Aorta (tissue), 5 donors: ENCODE measurements at regions not wholly inside any gene's neighbourhood (a gene's known extent, or its start where the extent isn't known, plus 50 kb on each side); places are given as distances from the start of the nearest gene placed in this dataset.
"Not testable (repeated sequence)": the region's sequence is repeated elsewhere in the genome, so short reads cannot be mapped to it uniquely, and the experiment has no call there.

Source experiments
- ATAC-seq: fragments of 200-7000 bp; cut with Tn5 transposase; one replicate; pipeline ENCODE4 v1.9.1; 2022; ENCODE audit warnings: moderate library complexity; ENCODE audit not compliant: low FRiP score
- DNase-seq, 2 donors: peaks; one replicate each; pipeline ENCODE4 v3.0.0-alpha.2; 2020
- H3K27ac ChIP-seq, 2 donors: one replicate each; pipeline ENCODE4 v1.5.1; 2013; ENCODE audit warnings: low read length in 2 of 2, mild to moderate bottlenecking in 2 of 2, moderate library complexity in 2 of 2, control low read depth in 1 of 2, inconsistent platforms in 1 of 2, low read depth in 1 of 2
- H3K27me3 ChIP-seq, 2 donors: one replicate each; pipeline ENCODE4 v1.6.1; 2013; ENCODE audit warnings: control low read depth in 1 of 2, low read length in 1 of 2, mild to moderate bottlenecking in 1 of 2, moderate library complexity in 1 of 2; ENCODE audit not compliant: insufficient read depth in 2 of 2, control insufficient read depth in 1 of 2
- H3K36me3 ChIP-seq, 2 donors: one replicate each; pipeline ENCODE4 v1.6.1; 2013; ENCODE audit warnings: control low read depth in 1 of 2, low read length in 1 of 2, mild to moderate bottlenecking in 1 of 2; ENCODE audit not compliant: insufficient read depth in 2 of 2, control insufficient read depth in 1 of 2
- H3K4me1 ChIP-seq, 2 donors: one replicate each; pipeline ENCODE4 v1.6.1; 2013; ENCODE audit warnings: low read length in 2 of 2, control low read depth in 1 of 2, mild to moderate bottlenecking in 1 of 2, moderate library complexity in 1 of 2; ENCODE audit not compliant: insufficient read depth in 2 of 2, control insufficient read depth in 1 of 2
- H3K4me3 ChIP-seq, 2 donors: one replicate each; pipeline ENCODE4 v1.5.1; 2013; ENCODE audit warnings: low read length in 2 of 2, control low read depth in 1 of 2, mild to moderate bottlenecking in 1 of 2
- H3K9me3 ChIP-seq: one replicate; pipeline ENCODE4 v1.6.1; 2013; ENCODE audit warnings: mild to moderate bottlenecking, low read length; ENCODE audit not compliant: control insufficient read depth
- WGBS, 2 donors: extraction: QIAGEN DNeasy Blood & Tissue Kit; methylation state at CpG; one replicate each; pipeline ENCODE4 v1.1.7; 2013; 5-methylcytosine and 5-hydroxymethylcytosine counted together
- intact Hi-C, 2 donors: fragments of 100-400 bp; cut with DNase I; formaldehyde crosslinking; loops; one replicate each; pipeline versions ENCODE4 v1.14.2 to v1.15.0; 2022
- donor health status: healthy with polysubstance abuse.
- donor health status: Bipolar disorder and iron deficiency.
- donor health status: DM: no; HTN: no; CAD: no.
- donor health status: DM: no; HTN: no; CAD: no.
- donor health status: DM: yes; HTN: yes; CAD: no.

DNA sequence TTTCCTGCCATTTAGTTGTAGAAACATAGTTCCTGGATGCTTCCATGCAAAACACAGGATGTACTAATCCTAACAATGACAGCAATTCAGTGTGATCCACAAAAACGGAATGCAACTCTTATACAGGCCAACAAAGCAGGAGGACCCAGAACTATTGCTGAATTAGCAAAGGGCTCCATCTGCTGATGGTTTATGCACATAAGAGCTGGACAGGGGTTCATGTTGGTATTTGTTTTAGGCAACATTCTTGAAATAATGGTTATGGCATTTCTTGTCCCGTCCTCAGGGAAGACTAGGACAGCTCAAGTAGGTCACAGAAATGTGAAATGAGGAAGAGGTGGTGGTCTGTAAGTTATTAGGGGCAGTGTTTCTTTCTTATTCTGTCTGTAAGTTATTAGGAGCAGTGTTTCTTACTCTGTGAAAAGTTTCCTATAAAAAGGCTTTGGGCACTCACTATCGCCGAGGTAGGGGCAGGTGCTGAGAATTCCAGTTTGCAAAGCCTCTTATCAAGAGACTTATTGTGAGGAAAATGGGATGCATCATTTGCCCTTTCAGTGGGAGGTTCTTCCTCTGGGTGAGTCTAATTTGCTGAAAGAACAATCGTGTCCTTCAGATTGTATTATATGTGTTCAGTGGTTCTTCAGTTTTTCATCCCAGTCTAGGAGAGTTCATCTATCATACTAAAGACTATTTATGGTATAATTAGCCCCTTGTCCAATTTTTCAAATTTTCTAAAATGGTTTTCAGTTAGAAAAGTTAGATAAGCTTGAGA, 171.1 kb downstream of the MCHR2 start:
- intact Hi-C loops = no loop called here
- no peaks in the 10 kb centered on the region for H3K27me3 ChIP-seq
- peaks cover 2% of the 10 kb centered on the region for H3K9me3 ChIP-seq
- WGBS, 2 donors = 26 to 31% methylated on average over 5 of the region's 5 CpGs
- no peaks in the 10 kb centered on the region for H3K36me3 ChIP-seq
- ATAC-seq = no peak
- H3K4me1 ChIP-seq = no peaks in the 10 kb centered on the region
- DNase-seq = no peak
- no peak overlapping the region for H3K27ac ChIP-seq
- H3K4me3 ChIP-seq = no peak overlapping the region

DNA sequence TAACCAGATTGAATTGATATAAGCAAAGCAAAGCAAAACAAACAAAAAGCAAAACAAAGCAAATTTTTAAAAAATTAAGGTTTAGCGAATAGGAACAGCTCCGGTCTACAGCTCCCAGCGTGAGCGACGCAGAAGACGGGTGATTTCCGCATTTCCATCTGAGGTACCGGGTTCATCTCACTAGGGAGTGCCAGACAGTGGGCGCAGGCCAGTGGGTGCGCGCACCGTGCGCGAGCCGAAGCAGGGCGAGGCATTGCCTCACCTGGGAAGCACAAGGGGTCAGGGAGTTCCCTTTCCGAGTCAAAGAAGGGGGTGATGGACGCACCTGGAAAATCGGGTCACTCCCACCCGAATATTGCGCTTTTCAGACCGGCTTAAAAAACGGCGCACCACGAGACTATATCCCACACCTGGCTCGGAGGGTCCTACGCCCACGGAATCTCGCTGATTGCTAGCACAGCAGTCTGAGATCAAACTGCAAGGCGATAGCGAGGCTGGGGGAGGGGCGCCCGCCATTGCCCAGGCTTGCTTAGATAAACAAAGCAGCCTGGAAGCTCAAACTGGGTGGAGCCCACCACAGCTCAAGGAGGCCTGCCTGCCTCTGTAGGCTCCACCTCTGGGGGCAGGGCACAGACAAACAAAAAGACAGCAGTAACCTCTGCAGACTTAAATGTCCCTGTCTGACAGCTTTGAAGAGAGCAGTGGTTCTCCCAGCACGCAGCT, 170.3 kb downstream of the MCHR2 start:
- H3K27me3 ChIP-seq, H3K27ac ChIP-seq, H3K4me1 ChIP-seq, ATAC-seq, H3K4me3 ChIP-seq, H3K9me3 ChIP-seq, DNase-seq, H3K36me3 ChIP-seq, intact Hi-C loops: not testable (repeated sequence)
- WGBS, 2 donors = 14 to 32% methylated on average over 7 to 13 of the region's 34 CpGs

DNA sequence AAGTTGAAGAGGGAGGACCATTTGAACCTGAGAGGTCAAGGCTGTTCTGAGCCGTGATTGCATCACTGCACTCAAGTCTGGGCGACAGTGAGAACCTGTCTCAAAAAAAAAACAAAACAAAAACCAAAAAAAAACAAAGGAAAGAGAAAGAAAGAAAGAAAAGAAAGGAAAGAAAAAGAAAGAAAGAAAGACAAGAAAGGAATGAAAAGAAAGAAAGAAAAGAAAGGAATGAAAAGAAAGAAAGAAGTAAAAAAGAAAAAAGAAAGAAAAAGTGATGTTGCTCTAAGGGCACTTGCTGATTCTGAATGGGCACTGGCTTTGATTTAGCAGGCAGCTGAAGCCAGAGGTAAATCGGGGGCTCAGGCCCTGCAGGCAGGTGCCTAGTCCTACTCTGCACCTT, 161.0 kb downstream of the MCHR2 start:
- Histone ChIP-seq H3K9me3 (peaks cover 2% of the 10 kb centered on the region), H3K4me3 (no peak overlapping the region), H3K36me3 (no peaks in the 10 kb centered on the region), H3K27ac (no peak overlapping the region), H3K27me3 (no peaks in the 10 kb centered on the region), H3K4me1 (no peaks in the 10 kb centered on the region)
- intact Hi-C loops = no loop called here
- DNase-seq = no peak
- WGBS, 2 donors = 66 to 75% methylated on average over 3 of the region's 3 CpGs
- ATAC-seq = no peak

DNA sequence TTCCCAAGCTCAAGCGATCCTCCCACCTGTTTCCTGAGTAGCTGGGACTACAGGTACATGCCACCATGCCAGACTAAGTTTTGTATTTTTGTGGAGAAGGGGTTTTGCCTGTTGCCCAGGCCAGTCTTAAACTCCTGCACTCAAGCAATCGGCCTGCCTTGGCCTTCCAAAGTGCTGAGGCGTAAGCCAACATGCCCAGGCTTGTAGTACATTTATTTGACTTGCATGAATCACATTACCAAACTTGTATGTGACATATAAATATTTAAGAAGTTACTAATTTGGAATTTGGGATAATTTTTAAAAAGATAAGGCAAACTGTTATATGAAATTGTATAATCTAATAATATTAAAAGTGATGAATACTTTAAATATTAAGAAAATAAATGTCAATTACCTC, 157.6 kb downstream of the MCHR2 start:
- Histone ChIP-seq H3K27ac (no peak overlapping the region), H3K4me3 (no peak overlapping the region), H3K4me1 (no peaks in the 10 kb centered on the region), H3K9me3 (peaks cover 2% of the 10 kb centered on the region), H3K27me3 (no peaks in the 10 kb centered on the region), H3K36me3 (no peaks in the 10 kb centered on the region)
- DNase-seq (no peak), ATAC-seq (no peak)
- WGBS, 2 donors = 80 to 85% methylated on average over 3 of the region's 3 CpGs
- intact Hi-C loops = no loop called here

DNA sequence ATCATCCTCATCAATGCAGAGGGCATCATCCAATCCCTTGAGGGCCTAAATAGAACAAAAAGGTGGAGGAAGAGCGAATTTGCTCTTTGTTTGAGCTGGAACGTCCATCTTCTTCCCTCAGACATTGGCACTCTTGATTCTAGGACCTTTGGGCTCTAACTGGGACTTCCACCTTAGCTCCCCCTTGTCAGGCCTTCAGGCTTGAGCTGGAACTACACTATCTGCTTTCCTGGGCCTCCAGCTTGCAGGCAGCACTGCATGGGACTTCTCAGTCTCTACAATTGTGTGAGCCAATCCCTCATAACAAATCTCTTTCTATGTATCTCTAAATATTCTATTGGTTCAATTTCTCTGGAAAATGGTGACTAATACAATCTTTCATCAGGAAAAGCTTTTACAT, 155.4 kb downstream of the MCHR2 start:
- no peaks in the 10 kb centered on the region for H3K9me3 ChIP-seq
- no peaks in the 10 kb centered on the region for H3K27me3 ChIP-seq
- H3K36me3 ChIP-seq = no peaks in the 10 kb centered on the region
- H3K4me1 ChIP-seq = no peaks in the 10 kb centered on the region
- H3K4me3 ChIP-seq = no peak overlapping the region
- no peak overlapping the region for H3K27ac ChIP-seq
- intact Hi-C loops = no loop called here
- ATAC-seq = no peak
- WGBS, 2 donors = 66 to 77% methylated on average over 2 of the region's 2 CpGs
- no peak for DNase-seq

DNA sequence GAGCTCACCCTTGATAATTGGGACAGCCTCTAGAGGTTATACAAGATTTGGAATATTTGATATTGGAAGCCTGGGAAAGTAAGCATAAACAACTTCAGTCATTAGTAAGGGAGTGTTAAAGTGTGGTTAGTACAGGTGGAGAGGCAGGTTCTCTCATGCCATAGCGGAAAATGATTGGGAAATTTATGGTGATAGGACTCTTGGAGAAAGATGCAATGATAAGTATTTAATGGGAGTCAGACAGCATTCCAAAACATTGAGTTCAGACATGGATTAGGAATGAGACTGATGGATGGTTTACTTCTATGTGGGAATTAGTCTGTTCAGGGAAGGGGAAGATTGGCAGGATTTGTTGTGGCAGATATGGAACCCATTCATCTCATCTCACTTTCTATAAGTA, 152.7 kb downstream of the MCHR2 start:
- H3K27me3 ChIP-seq = peaks cover 0 to 1% of the 10 kb centered on the region in 2 donors
- DNase-seq (no peak), ATAC-seq (no peak)
- no peaks in the 10 kb centered on the region for H3K9me3 ChIP-seq
- intact Hi-C loops = no loop called here
- H3K36me3 ChIP-seq = no peaks in the 10 kb centered on the region
- no peak overlapping the region for H3K4me3 ChIP-seq
- H3K27ac ChIP-seq = no peak overlapping the region
- WGBS, 2 donors = 0 to 41% methylated on average over 1 of the region's 1 CpG
- no peaks in the 10 kb centered on the region for H3K4me1 ChIP-seq

DNA sequence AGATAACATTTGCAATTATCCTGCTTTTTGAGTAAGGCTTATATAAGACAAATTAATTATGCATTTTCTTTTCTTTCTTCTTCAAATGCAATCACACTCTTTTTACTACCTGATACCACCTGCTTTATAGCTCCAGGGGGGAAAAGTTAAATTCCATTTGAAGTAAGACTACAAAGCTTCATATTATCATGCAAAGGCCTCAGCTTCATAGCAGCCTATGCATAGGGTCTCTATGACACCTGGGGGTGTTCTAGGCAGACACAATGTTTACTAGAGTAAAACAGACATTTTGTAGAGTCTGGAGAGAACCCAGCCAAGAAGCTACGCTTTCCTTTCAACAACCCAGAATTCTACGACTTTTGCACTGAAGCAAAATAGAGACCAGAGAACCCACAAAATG, 148.0 kb downstream of the MCHR2 start:
- Histone ChIP-seq H3K9me3 (no peaks in the 10 kb centered on the region), H3K27me3 (peaks cover 0 to 1% of the 10 kb centered on the region in 2 donors), H3K4me1 (no peaks in the 10 kb centered on the region), H3K36me3 (no peaks in the 10 kb centered on the region), H3K4me3 (no peak overlapping the region), H3K27ac (no peak overlapping the region)
- 60 to 79% methylated on average over 2 of the region's 2 CpGs for WGBS, 2 donors
- intact Hi-C loops = no loop called here
- DNase-seq (no peak), ATAC-seq (no peak)

DNA sequence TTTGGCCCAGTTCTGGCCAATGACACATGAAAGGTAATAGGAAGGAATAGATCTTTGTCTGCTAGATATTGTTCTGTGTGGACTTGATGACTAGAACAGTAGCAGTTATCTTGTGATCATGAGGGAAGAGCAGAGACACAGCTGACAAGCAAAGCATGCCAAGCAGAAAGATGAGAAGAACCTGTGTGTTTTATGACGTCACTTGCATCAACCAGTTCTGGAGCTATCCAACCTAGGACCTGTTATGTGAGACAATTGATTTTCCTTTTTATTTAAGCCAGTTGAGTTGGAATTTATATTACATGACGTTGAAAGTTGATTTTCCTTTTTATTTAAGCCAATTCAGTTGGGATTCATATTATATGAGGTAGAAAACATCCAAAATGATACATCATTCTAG, 143.2 kb downstream of the MCHR2 start:
- no peak for ATAC-seq
- no peak overlapping the region for H3K4me3 ChIP-seq
- no peaks in the 10 kb centered on the region for H3K9me3 ChIP-seq
- no peak overlapping the region for H3K27ac ChIP-seq
- intact Hi-C loops = no loop called here
- DNase-seq = no peak
- no peaks in the 10 kb centered on the region for H3K4me1 ChIP-seq
- no peaks in the 10 kb centered on the region for H3K36me3 ChIP-seq
- H3K27me3 ChIP-seq = no peaks in the 10 kb centered on the region
- 62 to 72% methylated on average over 2 of the region's 2 CpGs for WGBS, 2 donors

DNA sequence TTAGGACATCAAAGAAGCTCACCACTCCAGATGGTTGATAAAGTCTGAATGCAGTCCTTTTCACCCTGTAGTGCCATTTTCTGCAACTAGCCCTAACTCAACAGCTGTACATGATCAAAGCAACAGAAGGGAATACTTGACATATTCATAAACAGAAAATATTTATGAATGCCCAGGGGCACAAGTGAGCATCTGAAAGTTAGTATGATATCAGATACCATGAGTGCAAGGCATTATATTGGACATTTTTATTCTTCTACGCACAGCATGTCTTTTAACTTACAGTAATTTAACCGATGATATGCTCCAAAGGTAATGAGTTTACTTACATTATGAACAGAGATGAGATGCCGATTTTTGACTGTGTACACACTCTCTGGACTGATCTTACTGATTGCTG, 142.0 kb downstream of the MCHR2 start:
- no peaks in the 10 kb centered on the region for H3K36me3 ChIP-seq
- DNase-seq (no peak), ATAC-seq (no peak)
- intact Hi-C loops = no loop called here
- H3K27me3 ChIP-seq = no peaks in the 10 kb centered on the region
- no peaks in the 10 kb centered on the region for H3K9me3 ChIP-seq
- H3K4me3 ChIP-seq = no peak overlapping the region
- no peaks in the 10 kb centered on the region for H3K4me1 ChIP-seq
- WGBS, 2 donors = 85 to 87% methylated on average over 3 of the region's 3 CpGs
- no peak overlapping the region for H3K27ac ChIP-seq
